ENCODE measurements at regions not wholly inside any gene's neighbourhood (a gene's known extent, or its start where the extent isn't known, plus 50 kb on each side); places are given as distances from the start of the nearest gene placed in this dataset.

GRCh38 chr12:91931111-91931510, 214.5 kb downstream of the BTG1 start:
- TF ChIP-seq CTCF (IDR thresholded peaks at IDR 0.05; ENCODE audit: low read depth, low read length) = no peak
- TF ChIP-seq MYC (IDR thresholded peaks at IDR 0.05; ENCODE audit: low read depth, low read length) = no peak
- DNase-seq (ENCODE audit: low read depth) = no peak

GRCh38 chr12:91928501-91928900, 217.1 kb downstream of the BTG1 start:
- DNase-seq (ENCODE audit: low read depth) = no peak
- TF ChIP-seq CTCF (IDR thresholded peaks at IDR 0.05; ENCODE audit: low read depth, low read length) (no peak), MAX (IDR thresholded peaks at IDR 0.05; ENCODE audit: low read depth, low read length) (no peak), MYC (IDR thresholded peaks at IDR 0.05; ENCODE audit: low read depth, low read length) (no peak), POLR2A (IDR thresholded peaks at IDR 0.05; ENCODE audit: extremely low read depth, insufficient read length) (no peak)

More at GRCh38 chr12:91931111-91931510, 214.5 kb downstream of the BTG1 start:
- no peak overlapping the region for H3K4me3 ChIP-seq (ENCODE audit: low read depth, low read length)

GRCh38 chr12:91926848-91927247, 218.8 kb downstream of the BTG1 start:
- no peak overlapping the region for H3K4me3 ChIP-seq (ENCODE audit: low read depth, low read length)
- no peak for DNase-seq (ENCODE audit: low read depth)
- no peak for TF ChIP-seq MYC (IDR thresholded peaks at IDR 0.05; ENCODE audit: low read depth, low read length)
- no peak for TF ChIP-seq POLR2A (IDR thresholded peaks at IDR 0.05; ENCODE audit: extremely low read depth, insufficient read length)
- TF ChIP-seq CTCF (IDR thresholded peaks at IDR 0.05; ENCODE audit: low read depth, low read length) = no peak
- TF ChIP-seq MAX (IDR thresholded peaks at IDR 0.05; ENCODE audit: low read depth, low read length) = no peak

More at GRCh38 chr12:91928501-91928900, 217.1 kb downstream of the BTG1 start:
- H3K4me3 ChIP-seq (ENCODE audit: low read depth, low read length) = no peak overlapping the region

- no peak overlapping the region for H3K4me3 ChIP-seq (ENCODE audit: low read depth, low read length)
- no peak for TF ChIP-seq MAX (IDR thresholded peaks at IDR 0.05; ENCODE audit: low read depth, low read length)
- no peak for TF ChIP-seq POLR2A (IDR thresholded peaks at IDR 0.05; ENCODE audit: extremely low read depth, insufficient read length)
- no peak for TF ChIP-seq MYC (IDR thresholded peaks at IDR 0.05; ENCODE audit: low read depth, low read length)
- no peak for TF ChIP-seq CTCF (IDR thresholded peaks at IDR 0.05; ENCODE audit: low read depth, low read length)
- DNase-seq (ENCODE audit: low read depth) = no peak
Observed at GRCh38 chr12:91924827-91925226, 220.8 kb downstream of the BTG1 start.

- no peak overlapping the region for H3K4me3 ChIP-seq (ENCODE audit: low read depth, low read length)
- no peak for DNase-seq (ENCODE audit: low read depth)
- TF ChIP-seq CTCF (IDR thresholded peaks at IDR 0.05; ENCODE audit: low read depth, low read length) (no peak), MAX (IDR thresholded peaks at IDR 0.05; ENCODE audit: low read depth, low read length) (no peak), POLR2A (IDR thresholded peaks at IDR 0.05; ENCODE audit: extremely low read depth, insufficient read length) (no peak), MYC (IDR thresholded peaks at IDR 0.05; ENCODE audit: low read depth, low read length) (no peak)
Observed at GRCh38 chr12:91923864-91924263, 221.8 kb downstream of the BTG1 start.

- peak; percentile 53 for DNase-seq (ENCODE audit: low read depth)
- peak overlapping the region; percentile 37 for H3K4me3 ChIP-seq (ENCODE audit: low read depth, low read length)
- TF ChIP-seq CTCF (IDR thresholded peaks at IDR 0.05; ENCODE audit: low read depth, low read length) (no peak), POLR2A (IDR thresholded peaks at IDR 0.05; ENCODE audit: extremely low read depth, insufficient read length) (no peak), MYC (IDR thresholded peaks at IDR 0.05; ENCODE audit: low read depth, low read length) (no peak), MAX (IDR thresholded peaks at IDR 0.05; ENCODE audit: low read depth, low read length) (no peak)
Observed at GRCh38 chr12:91922674-91923073, 223.0 kb downstream of the BTG1 start.
